ENCODE measurements at regions not wholly inside any gene's neighbourhood (a gene's known extent, or its start where the extent isn't known, plus 50 kb on each side); places are given as distances from the start of the nearest gene placed in this dataset.
A peak's percentile ranks its signal among the peaks of the same experiment; 100 is the strongest.

- H3K27me3 ChIP-seq = no peaks in the 10 kb centered on the region
- DNase-seq = no peak
- TF ChIP-seq CTCF (IDR thresholded peaks at IDR 0.05; ENCODE audit: low read depth, low read length) = no peak
- no peak overlapping the region for H3K4me3 ChIP-seq (ENCODE audit: low read depth, low read length)
- no peaks in the 10 kb centered on the region for H3K36me3 ChIP-seq
- peaks cover 7% of the 10 kb centered on the region for H3K4me1 ChIP-seq
- H3K9me3 ChIP-seq = no peaks in the 10 kb centered on the region
These were observed 727.8 kb upstream of the FANCL start for GRCh38 chr2:58968885-58969284.

GRCh38 chr2:58967736-58968135 is 726.6 kb upstream of the FANCL start:
- Histone ChIP-seq H3K4me3 (ENCODE audit: low read depth, low read length) (no peak overlapping the region), H3K4me1 (peaks cover 1% of the 10 kb centered on the region; the same call in 1 of the 2 replicates), H3K27me3 (no peaks in the 10 kb centered on the region), H3K36me3 (no peaks in the 10 kb centered on the region), H3K9me3 (no peaks in the 10 kb centered on the region)
- DNase-seq = no peak
- TF ChIP-seq CTCF (IDR thresholded peaks at IDR 0.05; ENCODE audit: low read depth, low read length) = no peak

- Histone ChIP-seq H3K4me1 (no peaks in the 10 kb centered on the region), H3K27me3 (no peaks in the 10 kb centered on the region), H3K36me3 (no peaks in the 10 kb centered on the region), H3K9me3 (no peaks in the 10 kb centered on the region), H3K4me3 (ENCODE audit: low read depth, low read length) (no peak overlapping the region)
- DNase-seq = no peak
- no peak for TF ChIP-seq CTCF (IDR thresholded peaks at IDR 0.05; ENCODE audit: low read depth, low read length)
These were observed 724.5 kb upstream of the FANCL start for GRCh38 chr2:58965602-58966001.

- H3K4me3 ChIP-seq (ENCODE audit: low read depth, low read length) = no peak overlapping the region
- no peak for TF ChIP-seq CTCF (IDR thresholded peaks at IDR 0.05; ENCODE audit: low read depth, low read length)
- peak; percentile 18 for DNase-seq
These were observed 718.9 kb upstream of the FANCL start for GRCh38 chr2:58959996-58960395.

GRCh38 chr2:58957188-58957840 is 716.2 kb upstream of the FANCL start:
- no peak for TF ChIP-seq CTCF (IDR thresholded peaks at IDR 0.05; ENCODE audit: low read depth, low read length)
- Histone ChIP-seq H3K36me3 (no peaks in the 10 kb centered on the region), H3K4me1 (no peaks in the 10 kb centered on the region), H3K4me3 (ENCODE audit: low read depth, low read length) (no peak overlapping the region), H3K9me3 (no peaks in the 10 kb centered on the region), H3K27me3 (no peaks in the 10 kb centered on the region)
- no peak for DNase-seq

More at GRCh38 chr2:58959996-58960395, 718.9 kb upstream of the FANCL start:
- Histone ChIP-seq H3K36me3 (no peaks in the 10 kb centered on the region), H3K4me1 (no peaks in the 10 kb centered on the region), H3K27me3 (no peaks in the 10 kb centered on the region), H3K9me3 (no peaks in the 10 kb centered on the region)

- no peaks in the 10 kb centered on the region for H3K27me3 ChIP-seq
- DNase-seq = no peak
- H3K36me3 ChIP-seq = no peaks in the 10 kb centered on the region
- H3K4me1 ChIP-seq = no peaks in the 10 kb centered on the region
- no peak overlapping the region for H3K4me3 ChIP-seq (ENCODE audit: low read depth, low read length)
- TF ChIP-seq CTCF (IDR thresholded peaks at IDR 0.05; ENCODE audit: low read depth, low read length) = no peak
- H3K9me3 ChIP-seq = no peaks in the 10 kb centered on the region
These were observed 713.8 kb upstream of the FANCL start for GRCh38 chr2:58954880-58955385.

All from BE2C (cell line).